Mesothelial cell of epicardium (in vitro differentiated cells): ENCODE measurements at regions not wholly inside any gene's neighbourhood (a gene's known extent, or its start where the extent isn't known, plus 50 kb on each side); places are given as distances from the start of the nearest gene placed in this dataset.

ENCODE experiments used
- DNase-seq, 2 experiments: peaks; one replicate each; pipeline ENCODE4 v3.0.0; 2021; ENCODE audit warnings: low spot score in 2 of 2; ENCODE audit not compliant: unreplicated experiment in 2 of 2
- H3K27ac Mint-ChIP-seq: 2 replicates; pipeline ENCODE4 v1.8.0; 2021; ENCODE audit warnings: mixed read lengths
- H3K27me3 Mint-ChIP-seq: 2 replicates; pipeline ENCODE4 v1.8.0; 2021; ENCODE audit warnings: low read depth, mixed read lengths
- H3K36me3 Mint-ChIP-seq: 2 replicates; pipeline ENCODE4 v1.8.0; 2021; ENCODE audit warnings: mixed read lengths
- H3K4me1 Mint-ChIP-seq: 2 replicates; pipeline ENCODE4 v1.8.0; 2021; ENCODE audit warnings: mixed read lengths
- H3K4me3 Mint-ChIP-seq: 2 replicates; pipeline ENCODE4 v1.8.0; 2021; ENCODE audit warnings: mild to moderate bottlenecking, moderate library complexity, mixed read lengths
- H3K9me3 Mint-ChIP-seq: 2 replicates; pipeline ENCODE4 v1.8.0; 2021; ENCODE audit warnings: mixed read lengths
- TF ChIP-seq, protein P1 (sequence below): fragments of 200-600 bp; sonication (generic); IDR thresholded peaks from one replicate; pipeline ENCODE4 v1.5.0; 2021; ENCODE audit warnings: antibody characterized with exemption; ENCODE audit not compliant: unreplicated experiment

DNA sequence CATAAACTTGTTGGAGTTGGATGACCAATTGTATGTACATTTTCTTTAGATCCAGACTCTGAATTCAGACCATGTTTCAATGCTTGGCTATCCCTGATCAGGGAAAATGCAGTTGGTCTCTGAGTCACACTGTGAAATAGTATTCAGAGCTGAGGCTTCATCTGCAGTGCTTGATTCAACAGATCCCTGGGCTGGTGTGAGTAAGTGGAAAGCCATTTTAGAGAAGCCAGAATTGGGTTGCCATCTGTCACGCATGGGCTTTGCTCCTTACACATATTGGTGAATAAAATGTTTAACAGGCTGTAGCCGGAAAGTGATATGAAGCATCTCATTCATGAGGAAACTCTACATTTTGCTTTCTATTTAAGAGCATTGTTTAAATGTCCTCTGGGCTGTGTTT lies 50.0 kb upstream of the ACYP2 start:
- DNase-seq = no peak
- Mint-ChIP-seq H3K36me3 (peaks cover 3% of the 10 kb centered on the region), H3K4me3 (no peak overlapping the region), H3K27me3 (no peaks in the 10 kb centered on the region), H3K4me1 (no peaks in the 10 kb centered on the region), H3K9me3 (no peaks in the 10 kb centered on the region), H3K27ac (no peak overlapping the region)
- TF ChIP-seq, protein P1, sequence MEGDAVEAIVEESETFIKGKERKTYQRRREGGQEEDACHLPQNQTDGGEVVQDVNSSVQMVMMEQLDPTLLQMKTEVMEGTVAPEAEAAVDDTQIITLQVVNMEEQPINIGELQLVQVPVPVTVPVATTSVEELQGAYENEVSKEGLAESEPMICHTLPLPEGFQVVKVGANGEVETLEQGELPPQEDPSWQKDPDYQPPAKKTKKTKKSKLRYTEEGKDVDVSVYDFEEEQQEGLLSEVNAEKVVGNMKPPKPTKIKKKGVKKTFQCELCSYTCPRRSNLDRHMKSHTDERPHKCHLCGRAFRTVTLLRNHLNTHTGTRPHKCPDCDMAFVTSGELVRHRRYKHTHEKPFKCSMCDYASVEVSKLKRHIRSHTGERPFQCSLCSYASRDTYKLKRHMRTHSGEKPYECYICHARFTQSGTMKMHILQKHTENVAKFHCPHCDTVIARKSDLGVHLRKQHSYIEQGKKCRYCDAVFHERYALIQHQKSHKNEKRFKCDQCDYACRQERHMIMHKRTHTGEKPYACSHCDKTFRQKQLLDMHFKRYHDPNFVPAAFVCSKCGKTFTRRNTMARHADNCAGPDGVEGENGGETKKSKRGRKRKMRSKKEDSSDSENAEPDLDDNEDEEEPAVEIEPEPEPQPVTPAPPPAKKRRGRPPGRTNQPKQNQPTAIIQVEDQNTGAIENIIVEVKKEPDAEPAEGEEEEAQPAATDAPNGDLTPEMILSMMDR = no peak

DNA sequence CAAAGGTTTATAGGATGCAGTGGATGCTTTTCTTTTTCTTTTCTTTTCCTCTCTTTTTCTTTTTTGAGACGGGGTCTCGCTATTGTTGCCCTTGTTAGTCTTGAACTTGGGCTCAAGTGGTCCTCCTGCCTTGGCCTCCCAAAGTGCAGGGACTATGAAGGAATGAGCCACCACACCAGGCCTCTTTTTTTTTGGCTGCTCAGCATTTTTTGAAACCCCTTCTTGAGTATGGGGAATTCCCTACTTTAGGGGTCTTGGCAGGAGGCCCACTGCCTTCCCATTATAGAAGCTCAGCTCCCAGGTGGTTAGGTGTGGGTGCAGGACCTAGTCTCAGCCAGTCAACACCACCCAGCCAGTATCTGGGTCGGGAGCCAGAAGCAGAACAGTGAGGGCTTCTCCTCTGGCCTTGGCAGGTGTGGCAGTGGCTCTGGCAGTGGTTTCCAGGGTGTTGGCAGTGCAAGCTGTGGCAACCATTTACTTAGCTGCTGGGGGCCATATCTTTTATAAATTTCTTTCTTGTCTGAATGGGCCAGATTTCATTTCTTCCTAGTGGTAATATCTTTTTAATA lies 51.4 kb upstream of the ACYP2 start:
- Mint-ChIP-seq H3K27me3 (no peaks in the 10 kb centered on the region), H3K36me3 (peaks cover 9% of the 10 kb centered on the region), H3K4me1 (no peaks in the 10 kb centered on the region), H3K9me3 (peaks cover 4% of the 10 kb centered on the region), H3K27ac (no peak overlapping the region), H3K4me3 (no peak overlapping the region)
- TF ChIP-seq, protein P1 = no peak
- no peak for DNase-seq

DNA sequence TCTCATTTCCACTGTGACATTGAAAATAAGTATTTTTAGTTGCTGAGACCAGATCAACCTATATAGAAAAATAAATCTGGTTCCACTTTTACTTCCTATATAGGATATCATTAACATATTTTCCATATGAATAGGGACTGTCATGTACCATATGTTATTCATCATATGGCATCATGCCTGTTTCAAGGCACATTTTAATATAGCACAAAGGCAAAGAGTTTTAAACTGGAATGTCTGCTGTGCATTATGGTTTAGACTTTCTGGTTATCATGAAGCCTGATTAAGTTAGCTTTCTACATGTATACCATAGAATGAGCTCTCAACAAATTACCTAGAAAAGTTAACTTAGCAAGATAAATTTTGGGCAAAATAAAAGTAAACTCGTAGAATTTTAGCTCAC lies 53.0 kb upstream of the ACYP2 start:
- no peak for DNase-seq
- Mint-ChIP-seq H3K4me3 (no peak overlapping the region), H3K27ac (no peak overlapping the region), H3K27me3 (no peaks in the 10 kb centered on the region), H3K4me1 (no peaks in the 10 kb centered on the region), H3K9me3 (peaks cover 20% of the 10 kb centered on the region), H3K36me3 (peaks cover 22% of the 10 kb centered on the region)
- TF ChIP-seq, protein P1 = no peak

DNA sequence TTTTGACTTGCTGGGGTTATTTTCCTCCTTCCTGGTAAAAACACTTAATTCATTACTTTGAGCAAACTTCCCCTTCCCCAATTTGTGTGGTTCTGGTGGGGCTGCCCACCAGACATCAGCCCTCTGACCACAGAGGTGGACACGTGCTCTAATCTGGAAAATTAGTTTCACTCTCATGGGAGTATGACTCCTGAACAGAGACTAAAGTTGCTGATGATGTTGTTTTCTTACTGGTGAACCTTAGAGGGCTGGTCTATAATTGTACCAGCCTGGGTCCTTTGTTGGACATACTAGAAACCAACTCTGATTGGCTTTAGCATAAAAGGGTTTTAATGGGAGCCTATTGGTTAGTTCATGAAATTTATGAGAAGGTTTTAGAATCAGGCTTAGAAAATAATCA lies 54.1 kb upstream of the ACYP2 start:
- Mint-ChIP-seq H3K27me3 (no peaks in the 10 kb centered on the region), H3K27ac (no peak overlapping the region), H3K9me3 (peaks cover 20% of the 10 kb centered on the region), H3K4me3 (no peak overlapping the region), H3K4me1 (no peaks in the 10 kb centered on the region), H3K36me3 (peaks cover 23% of the 10 kb centered on the region)
- TF ChIP-seq, protein P1 = no peak
- DNase-seq = no peak

DNA sequence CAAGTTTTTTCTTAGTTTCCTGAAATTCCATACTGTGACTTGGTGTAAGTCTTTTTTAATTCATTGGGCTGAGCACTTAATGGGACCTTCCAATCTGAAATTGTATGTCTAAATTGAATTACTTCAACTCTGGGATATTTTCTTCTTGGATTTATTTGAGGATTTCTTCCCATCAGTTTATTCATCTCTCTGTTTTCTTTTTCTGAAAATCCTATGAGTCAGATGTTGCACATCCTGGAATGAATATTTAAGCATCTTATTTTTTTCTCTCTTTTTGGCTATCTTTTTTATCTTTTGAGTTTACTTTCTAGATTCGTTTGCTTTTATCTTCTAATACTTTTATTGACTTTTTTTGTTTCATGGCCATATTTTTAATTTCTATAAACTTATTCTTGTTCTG lies 55.4 kb upstream of the ACYP2 start:
- Mint-ChIP-seq H3K9me3 (peaks cover 20% of the 10 kb centered on the region), H3K36me3 (peaks cover 26% of the 10 kb centered on the region), H3K4me3 (no peak overlapping the region), H3K27me3 (no peaks in the 10 kb centered on the region), H3K27ac (no peak overlapping the region), H3K4me1 (no peaks in the 10 kb centered on the region)
- TF ChIP-seq, protein P1 = no peak
- DNase-seq = no peak

DNA sequence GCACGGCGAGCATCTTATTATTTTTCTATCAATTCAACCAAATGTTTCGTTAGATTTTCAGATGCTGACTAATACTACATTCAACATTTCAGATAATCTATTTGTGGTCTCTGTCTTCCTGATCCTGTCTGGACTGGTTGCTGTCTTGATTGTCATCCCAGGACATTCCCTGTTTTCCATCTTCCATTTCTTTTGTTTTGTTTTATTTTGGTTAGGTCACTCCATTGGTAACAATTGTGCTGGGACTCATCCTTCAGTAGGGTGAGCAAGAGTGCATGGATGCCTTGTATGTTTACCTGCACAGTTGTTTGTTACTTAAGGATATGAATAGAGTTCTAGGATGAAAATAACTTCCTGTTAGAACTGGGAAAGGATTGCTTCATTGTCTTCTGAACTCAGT lies 55.9 kb upstream of the ACYP2 start:
- peaks cover 20% of the 10 kb centered on the region for H3K9me3 Mint-ChIP-seq
- no peaks in the 10 kb centered on the region for H3K4me1 Mint-ChIP-seq
- TF ChIP-seq, protein P1 = no peak
- H3K27me3 Mint-ChIP-seq = no peaks in the 10 kb centered on the region
- H3K4me3 Mint-ChIP-seq = no peak overlapping the region
- peaks cover 26% of the 10 kb centered on the region for H3K36me3 Mint-ChIP-seq
- H3K27ac Mint-ChIP-seq = no peak overlapping the region
- DNase-seq = no peak
